SK-N-SH treated with all-trans-retinoic acid at 6 μM for 48 hours (cell line): ENCODE measurements at regions not wholly inside any gene's neighbourhood (a gene's known extent, or its start where the extent isn't known, plus 50 kb on each side); places are given as distances from the start of the nearest gene placed in this dataset.

ENCODE experiments used
- ATAC-seq: fragments of 200-7000 bp; cut with Tn5 transposase; 3 replicates; pipeline ENCODE4 v1.9.1; 2020; ENCODE audit warnings: mild to moderate bottlenecking, moderate library complexity
- CREB5 ChIP-seq: fragments of 250-450 bp; sonication (Bioruptor Pico); IDR thresholded peaks from 2 replicates; pipeline ENCODE4 v1.5.1; 2020; ENCODE audit warnings: low read depth, mild to moderate bottlenecking, moderate library complexity
- CSDC2 ChIP-seq: fragments of 250-450 bp; sonication (Bioruptor Pico); IDR thresholded peaks from 2 replicates; pipeline ENCODE4 v1.5.0; 2020; ENCODE audit warnings: mild to moderate bottlenecking, moderate library complexity
- CSRNP3 ChIP-seq: fragments of 250-450 bp; sonication (Bioruptor Pico); IDR thresholded peaks from 2 replicates; pipeline ENCODE4 v1.5.1; 2021; ENCODE audit warnings: mild to moderate bottlenecking, moderate library complexity
- ESRRG ChIP-seq: fragments of 250-450 bp; sonication (Bioruptor Pico); IDR thresholded peaks from 2 replicates; pipeline ENCODE4 v1.6.1; 2021; ENCODE audit warnings: mild to moderate bottlenecking
- GLIS3 ChIP-seq: fragments of 250-450 bp; sonication (Bioruptor Pico); IDR thresholded peaks from 2 replicates; pipeline ENCODE4 v1.5.0; 2020; ENCODE audit warnings: mild to moderate bottlenecking, moderate library complexity
- ISL1 ChIP-seq: fragments of 250-450 bp; sonication (Bioruptor Pico); IDR thresholded peaks from 2 replicates; pipeline ENCODE4 v2.1.2; 2022; ENCODE audit warnings: mild to moderate bottlenecking, moderate library complexity
- PATZ1 ChIP-seq: fragments of 250-450 bp; sonication (Bioruptor Pico); IDR thresholded peaks from 2 replicates; pipeline ENCODE4 v1.8.0; 2020; ENCODE audit warnings: mild to moderate bottlenecking, moderate library complexity, borderline replicate concordance
- POU6F1 ChIP-seq: fragments of 250-450 bp; sonication (Bioruptor Pico); IDR thresholded peaks from 2 replicates; pipeline ENCODE4 v1.8.0; 2021; ENCODE audit warnings: low read depth, mild to moderate bottlenecking, moderate library complexity, borderline replicate concordance
- PPARA ChIP-seq: fragments of 250-450 bp; sonication (Bioruptor Pico); IDR thresholded peaks from 2 replicates; pipeline ENCODE4 v1.5.0; 2020; ENCODE audit warnings: mild to moderate bottlenecking, borderline replicate concordance
- RARB ChIP-seq: fragments of 250-450 bp; sonication (Bioruptor Pico); IDR thresholded peaks from 2 replicates; pipeline ENCODE4 v1.8.0; 2021; ENCODE audit warnings: mild to moderate bottlenecking, moderate library complexity
- SNAI2 ChIP-seq: fragments of 250-450 bp; sonication (Bioruptor Pico); IDR thresholded peaks from 2 replicates; pipeline ENCODE4 v1.5.0; 2020; ENCODE audit warnings: mild to moderate bottlenecking, moderate library complexity
- TOX ChIP-seq: fragments of 250-450 bp; sonication (Bioruptor Pico); IDR thresholded peaks from 2 replicates; pipeline ENCODE4 v1.8.0; 2021; ENCODE audit warnings: mild to moderate bottlenecking, moderate library complexity, borderline replicate concordance
- TSHZ2 ChIP-seq: fragments of 250-450 bp; sonication (Bioruptor Pico); IDR thresholded peaks from 2 replicates; pipeline ENCODE4 v1.5.0; 2020; ENCODE audit warnings: mild to moderate bottlenecking, moderate library complexity
- ZFP3 ChIP-seq: fragments of 250-450 bp; sonication (Bioruptor Pico); IDR thresholded peaks from 2 replicates; pipeline ENCODE4 v1.5.0; 2020; ENCODE audit warnings: mild to moderate bottlenecking, moderate library complexity
- ZFP30 ChIP-seq: fragments of 450-650 bp; formaldehyde crosslinking; IDR thresholded peaks from 2 replicates; pipeline ENCODE4 v1.5.0; 2022; ENCODE audit warnings: mild to moderate bottlenecking, moderate library complexity
- ZNF565 ChIP-seq: fragments of 450-650 bp; formaldehyde crosslinking; conservative IDR thresholded peaks from 2 replicates; pipeline ENCODE4 v1.5.0; 2020; ENCODE audit warnings: low read depth, mild to moderate bottlenecking, moderate library complexity
- ZNF8 ChIP-seq: fragments of 450-650 bp; formaldehyde crosslinking; IDR thresholded peaks from 2 replicates; pipeline ENCODE4 v1.5.0; 2020; ENCODE audit warnings: mild to moderate bottlenecking, moderate library complexity

- no peak for ATAC-seq
- TF ChIP-seq GLIS3 (CRISPR knock-in tag): no peak
- TF ChIP-seq ZFP30 (CRISPR knock-in tag): no peak
- TF ChIP-seq TSHZ2 (CRISPR knock-in tag): no peak
- no peak for TF ChIP-seq ZNF565 (CRISPR knock-in tag)
- TF ChIP-seq PATZ1 (CRISPR knock-in tag): no peak
- TF ChIP-seq ISL1 (CRISPR knock-in tag): no peak
- no peak for TF ChIP-seq CSDC2 (CRISPR knock-in tag)
- no peak for TF ChIP-seq CSRNP3 (CRISPR knock-in tag)
- TF ChIP-seq SNAI2 (CRISPR knock-in tag): no peak
- no peak for TF ChIP-seq PPARA (CRISPR knock-in tag)
- no peak for TF ChIP-seq RARB (CRISPR knock-in tag)
- no peak for TF ChIP-seq ZNF8
- TF ChIP-seq TOX: no peak
Observed at GRCh38 chr16:54867302-54867832, 63.3 kb upstream of the IRX5 start.

- no peak for TF ChIP-seq ESRRG (CRISPR knock-in tag)
- TF ChIP-seq ISL1 (CRISPR knock-in tag): no peak
- no peak for TF ChIP-seq ZFP3 (CRISPR knock-in tag)
- ATAC-seq: no peak
Observed at GRCh38 chr16:54862529-54862928, 68.1 kb upstream of the IRX5 start.

GRCh38 chr16:54856871-54857270, 73.8 kb upstream of the IRX5 start:
- TF ChIP-seq POU6F1 (no peak), PATZ1 (CRISPR knock-in tag) (no peak), PPARA (CRISPR knock-in tag) (no peak), ESRRG (CRISPR knock-in tag) (no peak), ISL1 (CRISPR knock-in tag) (no peak)
- no peak for ATAC-seq

GRCh38 chr16:54847609-54848008, 83.1 kb upstream of the IRX5 start:
- no peak for ATAC-seq
- TF ChIP-seq GLIS3 (CRISPR knock-in tag): no peak
- TF ChIP-seq RARB (CRISPR knock-in tag): no peak
- TF ChIP-seq CREB5: no peak
- no peak for TF ChIP-seq CSRNP3 (CRISPR knock-in tag)
- TF ChIP-seq TSHZ2 (CRISPR knock-in tag): no peak
- TF ChIP-seq CSDC2 (CRISPR knock-in tag): no peak
- no peak for TF ChIP-seq ZFP30 (CRISPR knock-in tag)
- no peak for TF ChIP-seq PATZ1 (CRISPR knock-in tag)
